Endothelial cell (in vitro differentiated cells): ENCODE measurements at regions not wholly inside any gene's neighbourhood (a gene's known extent, or its start where the extent isn't known, plus 50 kb on each side); places are given as distances from the start of the nearest gene placed in this dataset.

ENCODE experiments used
- DNase-seq: peaks from one replicate; pipeline ENCODE4 v3.0.0; 2021; ENCODE audit warnings: low spot score
- H3K27ac Mint-ChIP-seq: one replicate; pipeline ENCODE4 v1.8.0; 2021; ENCODE audit warnings: mixed read lengths, inconsistent platforms; ENCODE audit not compliant: unreplicated experiment
- H3K27me3 Mint-ChIP-seq: one replicate; pipeline ENCODE4 v1.8.0; 2021; ENCODE audit warnings: mild to moderate bottlenecking, moderate library complexity, mixed read lengths, inconsistent platforms; ENCODE audit not compliant: unreplicated experiment
- H3K36me3 Mint-ChIP-seq: one replicate; pipeline ENCODE4 v1.8.0; 2021; ENCODE audit warnings: mild to moderate bottlenecking, low read depth, mixed read lengths, inconsistent platforms; ENCODE audit not compliant: unreplicated experiment
- H3K4me1 Mint-ChIP-seq: one replicate; pipeline ENCODE4 v1.8.0; 2021; ENCODE audit warnings: mild to moderate bottlenecking, mixed read lengths, inconsistent platforms; ENCODE audit not compliant: unreplicated experiment
- H3K4me3 Mint-ChIP-seq: one replicate; pipeline ENCODE4 v1.8.0; 2021; ENCODE audit warnings: mild to moderate bottlenecking, mixed read lengths, inconsistent platforms; ENCODE audit not compliant: unreplicated experiment
- H3K9me3 Mint-ChIP-seq: one replicate; pipeline ENCODE4 v1.8.0; 2021; ENCODE audit warnings: mixed read lengths, inconsistent platforms; ENCODE audit not compliant: unreplicated experiment
- CTCF ChIP-seq: fragments of 200-600 bp; sonication (generic); IDR thresholded peaks from one replicate; pipeline ENCODE4 v1.5.0; 2021; ENCODE audit warnings: antibody characterized with exemption; ENCODE audit not compliant: unreplicated experiment

- H3K9me3 Mint-ChIP-seq, result no peaks in the 10 kb centered on the region
- no peak overlapping the region for H3K27ac Mint-ChIP-seq
- no peak overlapping the region for H3K4me3 Mint-ChIP-seq
- TF ChIP-seq CTCF, result no peak
- no peaks in the 10 kb centered on the region for H3K4me1 Mint-ChIP-seq
- DNase-seq, result no peak
- H3K36me3 Mint-ChIP-seq, result no peaks in the 10 kb centered on the region
- no peaks in the 10 kb centered on the region for H3K27me3 Mint-ChIP-seq
Observed at GRCh38 chr1:208420696-208421095, 176.5 kb upstream of the PLXNA2 start.

GRCh38 chr1:208421486-208421885, 177.3 kb upstream of the PLXNA2 start:
- no peaks in the 10 kb centered on the region for H3K36me3 Mint-ChIP-seq
- no peak overlapping the region for H3K4me3 Mint-ChIP-seq
- H3K27me3 Mint-ChIP-seq, result no peaks in the 10 kb centered on the region
- no peak for TF ChIP-seq CTCF
- H3K4me1 Mint-ChIP-seq, result no peaks in the 10 kb centered on the region
- no peaks in the 10 kb centered on the region for H3K9me3 Mint-ChIP-seq
- DNase-seq, result no peak
- H3K27ac Mint-ChIP-seq, result no peak overlapping the region

- Mint-ChIP-seq H3K4me1 (no peaks in the 10 kb centered on the region), H3K4me3 (no peak overlapping the region), H3K9me3 (no peaks in the 10 kb centered on the region), H3K36me3 (no peaks in the 10 kb centered on the region), H3K27ac (no peak overlapping the region), H3K27me3 (no peaks in the 10 kb centered on the region)
- DNase-seq, result no peak
- no peak for TF ChIP-seq CTCF
Observed at GRCh38 chr1:208423526-208423925, 179.3 kb upstream of the PLXNA2 start.

GRCh38 chr1:208425096-208425495, 180.9 kb upstream of the PLXNA2 start:
- Mint-ChIP-seq H3K27ac (no peak overlapping the region), H3K27me3 (no peaks in the 10 kb centered on the region), H3K4me3 (no peak overlapping the region), H3K4me1 (no peaks in the 10 kb centered on the region), H3K9me3 (no peaks in the 10 kb centered on the region), H3K36me3 (no peaks in the 10 kb centered on the region)
- no peak for DNase-seq
- TF ChIP-seq CTCF, result no peak

- TF ChIP-seq CTCF, result no peak
- H3K4me1 Mint-ChIP-seq, result no peaks in the 10 kb centered on the region
- H3K9me3 Mint-ChIP-seq, result no peaks in the 10 kb centered on the region
- H3K4me3 Mint-ChIP-seq, result no peak overlapping the region
- no peaks in the 10 kb centered on the region for H3K36me3 Mint-ChIP-seq
- no peaks in the 10 kb centered on the region for H3K27me3 Mint-ChIP-seq
- no peak for DNase-seq
- H3K27ac Mint-ChIP-seq, result no peak overlapping the region
Observed at GRCh38 chr1:208430220-208430619, 186.0 kb upstream of the PLXNA2 start.
